ENCODE measurements at regions not wholly inside any gene's neighbourhood (a gene's known extent, or its start where the extent isn't known, plus 50 kb on each side); places are given as distances from the start of the nearest gene placed in this dataset.

DNA sequence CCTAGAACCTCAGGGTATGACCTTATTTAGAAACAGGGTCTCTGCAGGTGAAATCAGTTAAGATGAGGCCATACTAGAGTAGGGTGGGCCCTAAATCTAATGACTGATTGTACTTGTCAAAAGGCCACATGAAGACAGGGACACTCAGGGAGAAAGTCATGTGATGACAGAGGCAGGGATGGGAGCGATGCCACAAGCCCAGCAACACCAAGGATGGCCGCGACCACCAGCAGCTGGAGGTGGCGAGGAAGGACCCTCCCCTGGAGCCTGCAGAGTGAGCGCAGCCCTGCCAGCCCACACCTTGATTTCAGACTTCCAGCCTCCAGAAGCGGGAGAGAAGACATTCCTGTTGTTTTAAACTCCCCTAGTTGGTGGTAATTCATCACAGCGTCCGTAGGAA lies 199.9 kb downstream of the PHETA1 start:
- TF ChIP-seq RFX5 (IDR thresholded peaks at IDR 0.05), result no peak
- TF ChIP-seq, protein P1, sequence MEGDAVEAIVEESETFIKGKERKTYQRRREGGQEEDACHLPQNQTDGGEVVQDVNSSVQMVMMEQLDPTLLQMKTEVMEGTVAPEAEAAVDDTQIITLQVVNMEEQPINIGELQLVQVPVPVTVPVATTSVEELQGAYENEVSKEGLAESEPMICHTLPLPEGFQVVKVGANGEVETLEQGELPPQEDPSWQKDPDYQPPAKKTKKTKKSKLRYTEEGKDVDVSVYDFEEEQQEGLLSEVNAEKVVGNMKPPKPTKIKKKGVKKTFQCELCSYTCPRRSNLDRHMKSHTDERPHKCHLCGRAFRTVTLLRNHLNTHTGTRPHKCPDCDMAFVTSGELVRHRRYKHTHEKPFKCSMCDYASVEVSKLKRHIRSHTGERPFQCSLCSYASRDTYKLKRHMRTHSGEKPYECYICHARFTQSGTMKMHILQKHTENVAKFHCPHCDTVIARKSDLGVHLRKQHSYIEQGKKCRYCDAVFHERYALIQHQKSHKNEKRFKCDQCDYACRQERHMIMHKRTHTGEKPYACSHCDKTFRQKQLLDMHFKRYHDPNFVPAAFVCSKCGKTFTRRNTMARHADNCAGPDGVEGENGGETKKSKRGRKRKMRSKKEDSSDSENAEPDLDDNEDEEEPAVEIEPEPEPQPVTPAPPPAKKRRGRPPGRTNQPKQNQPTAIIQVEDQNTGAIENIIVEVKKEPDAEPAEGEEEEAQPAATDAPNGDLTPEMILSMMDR (IDR thresholded peaks at IDR 0.05), result no peak
- no peak for TF ChIP-seq SMC3 (IDR thresholded peaks at IDR 0.05)
- TF ChIP-seq JUN (IDR thresholded peaks at IDR 0.05), result no peak
- TF ChIP-seq POLR2A (IDR thresholded peaks at IDR 0.05; ENCODE audit: low read length), result no peak
- TF ChIP-seq, protein P2, sequence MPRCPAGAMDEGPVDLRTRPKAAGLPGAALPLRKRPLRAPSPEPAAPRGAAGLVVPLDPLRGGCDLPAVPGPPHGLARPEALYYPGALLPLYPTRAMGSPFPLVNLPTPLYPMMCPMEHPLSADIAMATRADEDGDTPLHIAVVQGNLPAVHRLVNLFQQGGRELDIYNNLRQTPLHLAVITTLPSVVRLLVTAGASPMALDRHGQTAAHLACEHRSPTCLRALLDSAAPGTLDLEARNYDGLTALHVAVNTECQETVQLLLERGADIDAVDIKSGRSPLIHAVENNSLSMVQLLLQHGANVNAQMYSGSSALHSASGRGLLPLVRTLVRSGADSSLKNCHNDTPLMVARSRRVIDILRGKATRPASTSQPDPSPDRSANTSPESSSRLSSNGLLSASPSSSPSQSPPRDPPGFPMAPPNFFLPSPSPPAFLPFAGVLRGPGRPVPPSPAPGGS (IDR thresholded peaks at IDR 0.05), result no peak
- no peak for TF ChIP-seq MAFK (IDR thresholded peaks at IDR 0.05; ENCODE audit: partially characterized antibody)
- no peak for TF ChIP-seq CEBPB (IDR thresholded peaks at IDR 0.05)
- no peak for TF ChIP-seq PHF8 (IDR thresholded peaks at IDR 0.05; ENCODE audit: borderline replicate concordance, low read depth)

All from A549 (cell line).